ENCODE measurements at regions not wholly inside any gene's neighbourhood (a gene's known extent, or its start where the extent isn't known, plus 50 kb on each side); places are given as distances from the start of the nearest gene placed in this dataset.

DNA sequence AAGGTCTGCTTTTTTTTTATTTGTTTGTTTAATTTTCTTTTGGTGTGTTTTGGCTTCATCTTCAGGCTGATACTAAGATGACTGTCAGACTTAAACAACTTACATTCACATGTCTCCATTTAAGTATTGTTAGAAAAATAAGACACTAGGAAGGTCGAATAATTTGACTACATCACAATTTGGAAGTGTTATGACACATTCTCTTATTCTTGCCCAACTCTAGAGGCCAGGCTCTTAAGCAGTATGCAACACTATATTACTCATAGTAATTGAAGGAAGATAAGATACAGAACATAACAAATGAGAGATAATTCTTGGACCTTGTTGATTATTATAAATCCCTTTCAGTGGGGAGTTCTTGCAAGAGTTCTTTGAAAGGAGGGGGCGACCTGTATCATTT, 295.3 kb upstream of the COL3A1 start:
- no peak overlapping the region for H3K4me3 ChIP-seq (IDR thresholded peaks at IDR 0.05; ENCODE audit: insufficient read depth, low read depth, low read length)
- no peak overlapping the region for H3K4me2 ChIP-seq

DNA sequence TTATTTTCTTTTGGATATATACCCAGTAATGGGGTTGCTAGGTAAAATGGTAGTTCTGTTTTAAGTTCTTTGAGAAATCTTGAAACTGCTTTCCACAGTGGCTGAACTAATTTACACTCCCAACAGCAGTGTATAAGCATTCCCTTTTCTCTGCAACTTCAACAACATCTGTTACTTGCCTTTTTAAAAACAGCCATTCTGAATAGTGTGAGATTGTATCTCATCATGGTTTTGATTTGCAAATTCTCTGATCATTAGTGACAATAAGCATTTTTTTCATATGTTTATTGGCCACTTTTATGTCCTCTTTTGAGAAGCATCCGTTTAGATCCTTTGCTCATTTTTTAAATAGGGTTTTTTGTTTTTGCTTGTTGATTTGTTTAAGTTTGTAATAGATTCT, 291.3 kb upstream of the COL3A1 start:
- TF ChIP-seq, protein P1, sequence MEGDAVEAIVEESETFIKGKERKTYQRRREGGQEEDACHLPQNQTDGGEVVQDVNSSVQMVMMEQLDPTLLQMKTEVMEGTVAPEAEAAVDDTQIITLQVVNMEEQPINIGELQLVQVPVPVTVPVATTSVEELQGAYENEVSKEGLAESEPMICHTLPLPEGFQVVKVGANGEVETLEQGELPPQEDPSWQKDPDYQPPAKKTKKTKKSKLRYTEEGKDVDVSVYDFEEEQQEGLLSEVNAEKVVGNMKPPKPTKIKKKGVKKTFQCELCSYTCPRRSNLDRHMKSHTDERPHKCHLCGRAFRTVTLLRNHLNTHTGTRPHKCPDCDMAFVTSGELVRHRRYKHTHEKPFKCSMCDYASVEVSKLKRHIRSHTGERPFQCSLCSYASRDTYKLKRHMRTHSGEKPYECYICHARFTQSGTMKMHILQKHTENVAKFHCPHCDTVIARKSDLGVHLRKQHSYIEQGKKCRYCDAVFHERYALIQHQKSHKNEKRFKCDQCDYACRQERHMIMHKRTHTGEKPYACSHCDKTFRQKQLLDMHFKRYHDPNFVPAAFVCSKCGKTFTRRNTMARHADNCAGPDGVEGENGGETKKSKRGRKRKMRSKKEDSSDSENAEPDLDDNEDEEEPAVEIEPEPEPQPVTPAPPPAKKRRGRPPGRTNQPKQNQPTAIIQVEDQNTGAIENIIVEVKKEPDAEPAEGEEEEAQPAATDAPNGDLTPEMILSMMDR (conservative IDR thresholded peaks at IDR 0.05; ENCODE audit: low read depth, low read length) = no peak
- Histone ChIP-seq H4K20me1 (ENCODE audit: insufficient read depth) (no peaks in the 10 kb centered on the region), H3K27me3 (ENCODE audit: insufficient read depth, low read depth) (no peaks in the 10 kb centered on the region), H3K79me2 (ENCODE audit: insufficient read depth, low read depth) (no peaks in the 10 kb centered on the region), H3K4me3 (IDR thresholded peaks at IDR 0.05; ENCODE audit: insufficient read depth, low read depth, low read length) (no peak overlapping the region), H3K27ac (no peak overlapping the region), H2AFZ (ENCODE audit: low read depth) (no peak overlapping the region), H3K4me2 (no peak overlapping the region), H3K9ac (no peak overlapping the region), H3K4me1 (ENCODE audit: low read depth, poor library complexity, severe bottlenecking) (no peaks in the 10 kb centered on the region), H3K36me3 (ENCODE audit: insufficient read depth) (no peaks in the 10 kb centered on the region)

More for the DNA sequence above, 295.3 kb upstream of the COL3A1 start:
- Histone ChIP-seq H4K20me1 (ENCODE audit: insufficient read depth) (no peaks in the 10 kb centered on the region), H3K36me3 (ENCODE audit: insufficient read depth) (no peaks in the 10 kb centered on the region), H3K79me2 (ENCODE audit: insufficient read depth, low read depth) (no peaks in the 10 kb centered on the region), H3K4me1 (ENCODE audit: low read depth, poor library complexity, severe bottlenecking) (no peaks in the 10 kb centered on the region), H3K27me3 (ENCODE audit: insufficient read depth, low read depth) (no peaks in the 10 kb centered on the region), H3K27ac (no peak overlapping the region), H2AFZ (ENCODE audit: low read depth) (no peak overlapping the region), H3K9ac (no peak overlapping the region)
- TF ChIP-seq, protein P1 (conservative IDR thresholded peaks at IDR 0.05; ENCODE audit: low read depth, low read length) = no peak

DNA sequence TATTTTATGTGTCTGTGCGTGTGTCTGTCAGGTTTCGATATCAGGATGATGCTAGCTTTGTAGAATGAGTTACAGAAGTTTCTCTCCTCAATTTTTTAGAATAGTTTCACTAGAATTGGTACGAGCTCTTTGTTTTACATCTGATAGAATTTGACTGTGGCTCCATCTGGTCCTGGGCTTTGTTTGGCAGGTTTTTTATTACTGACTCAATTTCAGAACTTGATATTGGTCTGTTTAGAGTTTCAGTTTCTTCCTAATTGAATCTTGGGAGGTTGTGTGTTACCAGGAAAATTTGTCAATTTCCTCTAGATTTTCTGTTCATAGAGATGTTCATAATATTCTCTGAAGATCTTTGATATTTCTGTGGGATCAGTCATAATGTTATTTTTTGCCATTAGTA, 289.4 kb upstream of the COL3A1 start:
- Histone ChIP-seq H3K4me3 (IDR thresholded peaks at IDR 0.05; ENCODE audit: insufficient read depth, low read depth, low read length) (no peak overlapping the region), H3K27me3 (ENCODE audit: insufficient read depth, low read depth) (no peaks in the 10 kb centered on the region), H4K20me1 (ENCODE audit: insufficient read depth) (no peaks in the 10 kb centered on the region), H3K4me1 (ENCODE audit: low read depth, poor library complexity, severe bottlenecking) (no peaks in the 10 kb centered on the region), H3K79me2 (ENCODE audit: insufficient read depth, low read depth) (no peaks in the 10 kb centered on the region), H3K9ac (no peak overlapping the region), H3K27ac (no peak overlapping the region), H3K36me3 (ENCODE audit: insufficient read depth) (no peaks in the 10 kb centered on the region), H3K4me2 (no peak overlapping the region), H2AFZ (ENCODE audit: low read depth) (no peak overlapping the region)
- TF ChIP-seq, protein P1 (conservative IDR thresholded peaks at IDR 0.05; ENCODE audit: low read depth, low read length) = no peak

DNA sequence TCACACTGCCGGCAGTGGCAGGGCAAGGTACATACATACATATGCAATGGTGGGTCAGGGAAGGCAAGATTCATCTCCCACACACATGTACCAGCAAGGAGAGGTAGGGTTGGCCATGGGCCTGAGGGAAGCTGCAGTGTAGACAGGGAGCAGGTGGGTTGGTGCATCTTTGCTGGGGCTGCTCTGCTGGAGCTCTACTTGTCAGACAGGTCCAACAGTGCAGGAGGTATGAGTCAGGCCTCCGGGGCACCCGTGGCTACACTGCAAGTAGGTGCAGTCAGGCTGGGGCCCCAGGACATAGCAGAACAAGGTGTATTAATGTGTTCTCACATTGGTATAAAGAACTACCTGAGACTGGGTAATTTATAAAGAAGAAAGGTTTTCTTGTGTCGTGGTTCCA, 281.1 kb upstream of the COL3A1 start:
- H3K4me2 ChIP-seq = no peak overlapping the region
- no peaks in the 10 kb centered on the region for H3K79me2 ChIP-seq (ENCODE audit: insufficient read depth, low read depth)
- H3K27me3 ChIP-seq (ENCODE audit: insufficient read depth, low read depth) = no peaks in the 10 kb centered on the region
- no peak overlapping the region for H3K27ac ChIP-seq
- H3K4me3 ChIP-seq (IDR thresholded peaks at IDR 0.05; ENCODE audit: insufficient read depth, low read depth, low read length) = no peak overlapping the region
- no peaks in the 10 kb centered on the region for H3K36me3 ChIP-seq (ENCODE audit: insufficient read depth)
- H3K9ac ChIP-seq = no peak overlapping the region
- TF ChIP-seq, protein P1 (conservative IDR thresholded peaks at IDR 0.05; ENCODE audit: low read depth, low read length) = no peak
- no peak overlapping the region for H2AFZ ChIP-seq (ENCODE audit: low read depth)
- no peaks in the 10 kb centered on the region for H4K20me1 ChIP-seq (ENCODE audit: insufficient read depth)
- peaks cover 21% of the 10 kb centered on the region for H3K4me1 ChIP-seq (ENCODE audit: low read depth, poor library complexity, severe bottlenecking)

All from KMS-11 (cell line).